K562 (cell line): ENCODE measurements at regions not wholly inside any gene's neighbourhood (a gene's known extent, or its start where the extent isn't known, plus 50 kb on each side); places are given as distances from the start of the nearest gene placed in this dataset.

Experiments
- BCLAF1 ChIP-seq, 2 experiments: fragments of 450-650 bp in 1 of 2; IDR thresholded peaks; 2 replicates each; pipeline ENCODE4 v1.6.1; 2011 to 2017; ENCODE audit warnings: low read depth in 2 of 2, antibody characterized with exemption in 1 of 2, borderline replicate concordance in 1 of 2, low read length in 1 of 2, mild to moderate bottlenecking in 1 of 2, mixed read lengths in 1 of 2; ENCODE audit not compliant: control insufficient read depth in 1 of 2
- BRCA1 ChIP-seq, 2 experiments: fragments of 450-650 bp in 1 of 2; sonication (generic) in 1 of 2; formaldehyde crosslinking in 1 of 2; IDR thresholded peaks; 2 replicates each; pipeline versions ENCODE4 v1.5.0 to v1.6.1; 2017 to 2020; ENCODE audit warnings: mild to moderate bottlenecking in 1 of 2, missing genetic modification reagents in 1 of 2
- CTCF ChIP-seq, 3 experiments: IDR thresholded peaks in 2 of 3; conservative IDR thresholded peaks in 1 of 3; 2 replicates each; pipeline ENCODE4 v1.5.1; 2011 to 2012; ENCODE audit warnings: low read length in 3 of 3, mild to moderate bottlenecking in 3 of 3, control low read depth in 2 of 3, improper control_type of control experiment in 1 of 3, inconsistent platforms in 1 of 3, low read depth in 1 of 3, mixed read lengths in 1 of 3, moderate library complexity in 1 of 3; ENCODE audit not compliant: insufficient read depth in 2 of 3
- GABPA ChIP-seq: fragments of 200-800 bp; sonication (Bioruptor generic); conservative IDR thresholded peaks from 2 replicates; pipeline ENCODE4 v1.6.1; 2016; ENCODE audit warnings: low read depth, missing genetic modification characterization, missing compliant biosample characterization
- GTF2F1 ChIP-seq: IDR thresholded peaks from 2 replicates; pipeline ENCODE4 v1.6.1; 2011; ENCODE audit warnings: low read depth, low read length, improper control_type of control experiment
- LEF1 ChIP-seq: fragments of 450-650 bp; IDR thresholded peaks from 2 replicates; pipeline ENCODE4 v1.6.1; 2016; ENCODE audit warnings: mild to moderate bottlenecking
- PHB2 ChIP-seq: fragments of 450-650 bp; IDR thresholded peaks from 2 replicates; pipeline ENCODE4 v1.6.1; 2017; ENCODE audit warnings: low read depth
- PRMT5 ChIP-seq: sonication (generic); formaldehyde crosslinking; IDR thresholded peaks from 2 replicates; pipeline ENCODE4 v1.5.0; 2020; ENCODE audit warnings: missing genetic modification reagents
- RBM39 ChIP-seq: fragments of 200-400 bp; formaldehyde crosslinking; optimal IDR thresholded peaks from 2 replicates; pipeline ENCODE3; 2018; ENCODE audit warnings: low read depth, low read length
- SNAPC5 ChIP-seq: fragments of 250-450 bp; sonication (Bioruptor Pico); IDR thresholded peaks from 2 replicates; pipeline ENCODE4 v1.8.0; 2021; ENCODE audit warnings: moderate library complexity, mild to moderate bottlenecking, inconsistent platforms
- TCF7 ChIP-seq: sonication (generic); IDR thresholded peaks from 2 replicates; pipeline ENCODE4 v1.6.1; 2016; ENCODE audit warnings: antibody characterized with exemption, borderline replicate concordance
- ZNF75A ChIP-seq: fragments of 450-650 bp; formaldehyde crosslinking; IDR thresholded peaks from 2 replicates; pipeline ENCODE4 v1.4.0; 2020; ENCODE audit warnings: mild to moderate bottlenecking

- TF ChIP-seq ZNF75A (CRISPR knock-in tag) (no peak), RBM39 (no peak), BCLAF1 (IDR thresholded peaks at IDR 0.05; ENCODE audit: borderline replicate concordance in 1 of 2, control insufficient read depth in 1 of 2, low read depth in 2 of 2, low read length in 1 of 2) (no peak), GABPA (no peak), BRCA1 (IDR thresholded peaks at IDR 0.05) (no peak), BRCA1 (CRISPR knock-in tag; IDR thresholded peaks at IDR 0.05) (no peak), GTF2F1 (no peak), TCF7 (no peak), LEF1 (no peak), PRMT5 (CRISPR knock-in tag) (no peak), PHB2 (no peak), CTCF (IDR thresholded peaks at IDR 0.05 in 2 of 3, conservative IDR thresholded peaks at IDR 0.05 in 1 of 3; ENCODE audit: insufficient read depth in 2 of 3, low read depth in 1 of 3, low read length in 3 of 3) (no peak), SNAPC5 (CRISPR knock-in tag) (no peak)
Observed at GRCh38 chr5:96022971-96023370, 61.3 kb upstream of the ELL2 start.
